ENCODE measurements at regions not wholly inside any gene's neighbourhood (a gene's known extent, or its start where the extent isn't known, plus 50 kb on each side); places are given as distances from the start of the nearest gene placed in this dataset.

GRCh38 chr3:106482451-106482850 is 613.6 kb upstream of the CBLB start:
- no peak for TF ChIP-seq PATZ1 (CRISPR knock-in tag; IDR thresholded peaks at IDR 0.05; ENCODE audit: borderline replicate concordance)
- no peak for TF ChIP-seq ESRRG (CRISPR knock-in tag; IDR thresholded peaks at IDR 0.05)
- TF ChIP-seq PPARA (CRISPR knock-in tag; IDR thresholded peaks at IDR 0.05; ENCODE audit: borderline replicate concordance), result no peak
- no peak for TF ChIP-seq SNAI2 (CRISPR knock-in tag; IDR thresholded peaks at IDR 0.05)
- no peak for TF ChIP-seq ARNTL (CRISPR knock-in tag; IDR thresholded peaks at IDR 0.05; ENCODE audit: borderline replicate concordance, low read depth)
- no peak for TF ChIP-seq RARB (CRISPR knock-in tag; IDR thresholded peaks at IDR 0.05)
- no peak for TF ChIP-seq ZNF565 (CRISPR knock-in tag; conservative IDR thresholded peaks at IDR 0.05; ENCODE audit: low read depth)
- no peak for TF ChIP-seq BACH2 (CRISPR knock-in tag; IDR thresholded peaks at IDR 0.05; ENCODE audit: borderline replicate concordance)

Data from SK-N-SH treated with all-trans-retinoic acid at 6 μM for 48 hours (cell line).